ENCODE measurements at regions not wholly inside any gene's neighbourhood (a gene's known extent, or its start where the extent isn't known, plus 50 kb on each side); places are given as distances from the start of the nearest gene placed in this dataset.
"Not testable (repeated sequence)": the region's sequence is repeated elsewhere in the genome, so short reads cannot be mapped to it uniquely, and the experiment has no call there.

DNA sequence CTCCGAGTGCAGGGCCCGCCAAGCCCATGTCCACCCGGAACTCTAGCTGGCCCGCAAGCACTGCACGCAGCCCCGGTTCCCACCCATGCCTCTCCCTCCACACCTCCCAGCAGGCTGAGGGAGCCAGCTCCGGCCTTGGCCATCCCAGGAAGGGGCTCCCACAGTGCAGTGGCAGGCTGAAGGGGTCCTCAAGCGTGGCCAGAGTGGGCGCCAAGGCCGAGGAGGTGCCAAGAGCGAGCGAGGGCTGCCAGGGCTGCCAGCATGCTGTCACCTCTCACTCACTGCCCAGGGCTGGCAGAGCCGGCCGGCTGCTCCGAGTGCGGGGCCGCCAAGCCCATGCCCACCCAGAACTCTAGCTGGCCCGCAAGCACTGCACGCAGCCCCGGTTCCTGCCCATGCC lies 75.5 kb upstream of the TBC1D5 start:
- not testable (repeated sequence) for DNase-seq

DNA sequence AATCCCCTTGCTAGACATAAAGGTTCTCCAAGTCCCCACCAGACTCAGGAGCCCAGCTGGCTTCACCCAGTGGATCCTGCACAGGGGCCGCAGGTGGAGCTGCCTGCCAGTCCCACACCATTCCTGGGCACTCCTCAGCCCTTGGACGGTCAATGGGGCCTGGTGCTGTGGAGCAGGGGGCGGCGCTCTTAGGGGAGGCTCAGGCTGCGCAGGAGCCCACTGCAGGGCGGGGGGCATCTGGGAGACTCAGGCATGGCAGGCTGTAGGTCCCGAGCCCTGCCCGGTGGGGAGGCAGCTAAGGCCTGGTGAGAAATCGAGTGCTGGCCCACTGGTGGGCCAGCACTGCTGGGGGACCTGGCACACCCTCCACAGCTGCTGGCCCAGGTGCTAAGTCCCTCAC lies 75.1 kb upstream of the TBC1D5 start:
- DNase-seq, result no peak

DNA sequence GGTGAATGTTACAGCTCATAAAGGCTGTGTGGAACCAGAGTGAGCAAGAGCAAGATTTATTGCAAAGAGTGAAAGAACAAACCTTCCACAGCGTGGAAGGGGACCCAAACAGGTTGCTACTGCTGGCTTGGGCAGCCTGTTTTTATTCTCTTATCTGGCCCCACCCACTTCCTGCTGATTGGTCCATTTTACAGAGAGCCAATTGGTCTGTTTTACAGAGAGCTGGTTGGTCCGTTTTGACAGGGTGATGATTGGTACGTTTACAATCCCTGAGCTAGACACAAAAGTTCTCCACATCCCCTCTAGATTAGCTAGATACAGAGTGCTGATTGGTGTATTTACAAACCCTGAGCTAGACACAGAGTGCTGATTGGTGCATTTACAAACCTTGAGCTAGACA lies 74.4 kb upstream of the TBC1D5 start:
- DNase-seq, result not testable (repeated sequence)

DNA sequence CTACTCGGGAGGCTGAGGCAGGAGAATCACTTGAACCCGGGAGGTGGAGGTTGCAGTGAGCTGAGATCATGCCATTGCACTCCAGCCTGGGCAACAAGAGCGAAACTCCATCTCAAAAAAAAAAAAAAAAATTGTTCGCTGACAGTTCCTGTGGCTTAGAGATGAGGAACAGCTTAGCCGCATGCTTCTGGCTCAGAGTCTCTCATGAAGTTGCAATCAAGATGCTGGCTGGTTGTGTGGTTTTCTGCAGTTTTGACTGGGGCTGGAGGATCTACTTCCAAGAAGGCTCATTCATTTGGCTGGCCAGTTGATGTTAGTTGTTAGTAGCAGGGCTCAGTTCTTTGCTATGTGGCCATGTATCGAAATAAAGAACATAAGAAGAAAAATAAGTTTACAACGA lies 69.9 kb upstream of the TBC1D5 start:
- DNase-seq, result not testable (repeated sequence)

DNA sequence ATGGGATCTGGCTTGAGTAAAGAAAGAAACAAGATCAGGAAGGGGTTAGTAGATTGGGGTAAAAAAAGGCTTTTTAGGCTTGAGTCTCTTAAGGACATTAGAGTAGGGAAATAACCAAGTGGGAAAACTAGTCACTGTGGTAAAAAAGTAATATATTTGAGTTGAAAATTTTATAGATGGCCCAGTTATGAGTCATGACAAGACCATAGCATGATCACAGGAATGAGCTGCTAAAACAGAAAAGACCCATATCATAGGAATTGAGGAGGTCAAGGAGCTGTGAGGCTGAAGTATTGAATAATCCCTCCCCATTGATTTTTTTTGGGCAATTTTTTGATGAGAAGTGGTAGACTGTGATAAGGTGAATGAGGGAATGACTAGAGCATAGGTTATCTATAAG lies 69.2 kb upstream of the TBC1D5 start:
- DNase-seq, result no peak

DNA sequence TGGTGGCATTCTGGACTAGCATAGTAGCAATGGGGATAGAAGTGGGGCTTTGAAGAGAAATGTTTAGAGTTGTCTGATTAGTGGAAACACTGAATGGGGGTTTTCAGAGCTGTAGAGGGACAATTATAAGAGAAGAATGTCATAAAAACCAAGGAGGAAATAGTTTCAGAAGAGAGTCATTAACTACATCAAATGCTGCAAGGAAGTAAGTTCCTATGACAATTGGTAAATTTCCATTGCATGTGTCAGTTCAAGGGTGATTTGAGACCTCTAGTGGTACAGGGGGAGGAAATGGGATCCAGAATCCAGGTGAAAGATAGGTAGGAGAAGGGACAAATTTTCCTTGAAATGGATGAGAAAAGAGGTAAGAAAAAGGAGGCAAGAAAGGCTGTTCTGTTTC lies 68.3 kb upstream of the TBC1D5 start:
- no peak for DNase-seq

DNA sequence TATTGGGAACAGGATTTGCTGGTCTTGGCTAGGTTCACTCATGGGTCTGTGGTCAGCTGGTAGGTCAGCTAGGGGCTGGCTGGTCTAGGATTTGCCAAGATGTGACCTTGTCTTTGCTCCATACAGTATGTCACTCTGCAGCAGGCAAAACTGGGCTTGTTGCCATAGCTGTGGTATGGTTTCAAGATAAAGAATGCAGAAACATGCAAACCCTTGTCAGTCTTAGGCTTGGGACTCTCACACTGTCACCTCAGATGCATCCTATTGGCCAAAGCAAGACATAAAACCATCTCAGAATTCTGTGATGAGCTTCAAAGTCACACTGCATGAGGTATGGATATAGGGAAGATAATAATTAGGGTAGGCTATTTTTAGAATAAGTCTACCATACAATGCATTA lies 66.6 kb upstream of the TBC1D5 start:
- DNase-seq, result no peak

DNA sequence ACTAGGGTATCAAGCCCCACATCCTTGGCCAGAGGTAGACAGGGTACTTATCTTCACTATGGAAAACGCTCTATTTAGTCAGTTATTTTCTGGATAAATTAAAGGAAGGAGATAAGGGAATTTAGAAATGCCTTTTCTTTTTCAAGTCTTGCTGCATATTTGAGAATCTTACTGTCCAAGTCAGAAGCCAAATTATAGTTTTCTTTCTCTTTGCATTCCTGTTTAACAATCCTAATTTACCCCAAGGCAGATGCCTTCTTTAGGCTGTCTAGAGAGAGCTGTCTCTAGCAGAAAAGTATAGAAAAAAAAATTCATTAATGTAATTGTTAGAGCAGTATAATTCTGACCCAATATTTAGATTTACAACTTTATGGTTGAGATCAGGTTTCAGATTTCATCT lies 64.4 kb upstream of the TBC1D5 start:
- no peak for DNase-seq

DNA sequence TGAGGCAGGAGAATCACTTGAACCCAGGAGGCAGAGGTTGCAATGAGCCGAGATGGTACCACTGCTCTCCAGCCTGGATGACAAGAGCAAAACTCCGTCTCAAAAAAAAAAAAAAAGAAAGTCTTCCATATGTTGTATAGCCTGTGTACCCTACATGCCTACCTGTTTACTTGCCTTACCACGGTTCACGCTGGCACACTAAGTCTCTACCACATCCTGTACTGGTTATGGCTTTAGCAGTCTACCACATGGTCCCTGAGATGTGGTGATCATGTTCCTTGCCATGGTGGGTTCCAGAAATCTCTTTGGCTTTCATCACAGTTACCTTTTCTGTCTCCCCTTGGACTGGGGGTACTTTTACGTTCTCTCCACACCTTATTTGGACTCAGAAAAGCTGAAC lies 63.8 kb upstream of the TBC1D5 start:
- DNase-seq, result no peak

DNA sequence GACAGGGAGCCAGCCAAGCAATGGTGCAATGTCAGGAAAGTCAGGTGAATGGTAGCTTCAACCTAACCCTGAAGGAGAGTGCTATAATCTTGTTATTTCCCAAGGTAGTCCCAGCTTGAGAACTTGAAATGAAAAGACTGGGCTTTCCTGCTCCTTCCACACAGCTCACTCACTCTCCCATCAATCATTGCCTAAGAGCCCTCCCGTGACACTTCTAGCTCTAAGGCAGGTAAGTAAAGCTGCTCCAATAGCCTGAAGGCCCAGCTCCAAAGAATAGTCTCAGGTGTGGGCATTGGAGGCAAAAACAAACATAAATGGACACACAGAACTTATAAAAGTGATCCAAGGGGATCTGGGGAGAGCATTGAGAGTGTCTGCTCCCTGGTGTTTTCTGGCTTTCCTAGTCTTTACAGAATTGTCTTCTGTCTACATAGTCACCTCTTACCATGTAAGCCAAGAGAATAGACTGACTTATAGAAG lies 63.1 kb upstream of the TBC1D5 start:
- DNase-seq, result no peak

DNA sequence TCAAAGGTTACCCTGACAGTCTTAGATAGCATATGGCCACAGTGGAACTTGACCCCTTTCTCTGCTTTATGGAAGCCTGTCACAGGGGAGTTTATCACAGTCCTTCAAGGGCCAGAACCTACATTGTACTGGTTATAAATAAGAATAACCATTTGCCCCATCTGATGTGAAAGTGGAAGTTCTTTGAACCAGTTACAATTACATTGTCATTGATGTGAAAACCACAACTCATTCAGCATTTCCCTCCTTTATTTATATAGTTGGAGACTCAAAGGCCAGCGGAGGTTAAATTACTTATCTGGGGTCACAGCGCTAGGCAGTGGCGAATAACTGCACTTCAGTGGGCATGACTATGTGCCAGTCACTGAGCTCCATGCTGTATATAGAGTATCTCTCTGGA lies 60.5 kb upstream of the TBC1D5 start:
- DNase-seq, result no peak

DNA sequence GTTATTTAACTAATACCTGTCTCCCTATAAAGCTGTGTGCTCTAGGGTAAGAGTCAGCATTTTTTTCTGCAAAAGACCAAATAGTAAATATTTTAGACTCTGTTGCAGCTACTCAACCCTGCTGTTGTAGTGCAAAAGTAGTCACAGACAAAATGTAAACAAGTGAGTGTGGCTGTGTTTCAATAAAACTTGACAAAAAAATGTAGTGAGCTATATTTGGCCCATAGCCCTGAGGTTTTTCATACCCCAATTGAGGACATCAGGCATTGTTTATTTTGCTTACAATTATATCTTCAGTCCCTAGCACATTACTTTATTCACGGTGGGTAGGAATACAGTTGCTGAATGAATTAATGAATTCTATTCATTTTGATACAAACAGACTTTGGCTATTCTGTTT lies 58.7 kb upstream of the TBC1D5 start:
- DNase-seq, result no peak

DNA sequence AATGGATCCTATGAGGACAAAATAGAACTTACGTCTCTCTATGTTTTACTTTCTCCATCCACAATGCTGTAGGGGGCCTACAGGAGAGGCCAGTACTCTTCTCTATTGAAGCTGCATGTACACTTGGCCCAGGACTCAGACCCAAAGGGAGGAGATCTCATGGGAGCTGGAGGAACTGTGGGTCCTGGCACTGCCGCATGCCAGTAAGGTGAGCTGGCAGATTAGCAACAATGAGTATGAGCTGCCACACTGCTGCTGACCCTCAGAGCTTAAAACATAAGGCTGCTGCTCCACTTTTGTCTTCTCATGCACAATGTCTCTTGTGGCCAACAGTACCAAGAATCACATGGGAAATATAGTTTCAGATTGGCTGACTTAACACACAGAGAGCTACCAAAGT lies 57.8 kb upstream of the TBC1D5 start:
- DNase-seq, result no peak

DNA sequence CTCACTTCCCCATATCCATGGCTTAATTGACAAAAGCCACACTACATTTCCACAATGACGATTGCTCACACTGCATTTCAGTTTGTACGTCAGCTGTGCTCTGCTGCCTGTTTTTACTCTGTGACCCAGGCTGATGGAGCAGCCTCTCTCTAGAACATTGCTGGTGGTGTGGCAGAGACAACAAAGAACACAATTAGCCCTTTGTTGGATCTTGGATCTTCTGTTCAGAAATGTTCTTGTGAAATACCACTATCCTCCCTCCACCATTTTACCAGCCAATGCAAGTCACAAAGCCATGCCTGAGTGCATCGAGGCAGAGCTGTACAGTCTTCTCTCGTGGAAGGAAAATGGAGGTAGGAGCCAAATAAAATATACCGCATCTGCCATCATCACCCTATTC lies 56.9 kb upstream of the TBC1D5 start:
- DNase-seq, result no peak

DNA sequence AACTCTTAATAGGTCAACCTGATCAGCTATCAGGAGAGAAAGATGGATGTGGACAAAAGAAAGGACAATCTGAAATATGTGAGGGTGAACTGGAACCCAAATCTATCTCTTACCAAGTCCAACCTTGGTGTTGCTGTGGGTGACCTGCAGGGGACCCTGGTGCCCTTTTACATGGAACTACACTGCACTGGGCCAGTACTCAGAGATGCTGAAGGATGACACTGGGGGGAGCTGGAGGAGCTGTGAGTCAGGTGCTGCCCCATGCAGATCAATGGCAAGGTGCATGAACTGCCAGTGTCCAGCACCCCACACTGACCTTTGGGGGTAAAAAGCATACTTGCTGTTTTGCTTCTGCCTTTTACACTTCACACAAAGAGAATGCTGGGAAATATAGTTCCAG lies 55.6 kb upstream of the TBC1D5 start:
- no peak for DNase-seq

DNA sequence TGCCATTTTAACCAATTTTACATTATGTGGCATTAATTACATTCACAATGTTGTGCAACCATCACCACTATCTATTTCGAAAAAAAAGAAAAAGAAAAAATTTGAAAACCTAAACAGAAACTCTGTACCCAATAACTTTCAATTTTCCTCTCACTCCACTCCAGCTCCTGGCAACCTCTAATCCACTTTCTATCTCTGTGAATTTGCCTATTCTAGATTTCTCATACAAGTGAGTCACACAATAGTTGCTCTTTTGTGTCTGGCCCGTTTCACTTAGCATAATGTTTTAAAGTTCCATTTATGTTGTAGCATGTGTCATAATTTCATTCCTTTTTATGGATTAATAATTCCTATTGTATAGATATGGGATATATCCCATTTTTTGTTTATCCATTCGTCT lies 53.3 kb upstream of the TBC1D5 start:
- no peak for DNase-seq

DNA sequence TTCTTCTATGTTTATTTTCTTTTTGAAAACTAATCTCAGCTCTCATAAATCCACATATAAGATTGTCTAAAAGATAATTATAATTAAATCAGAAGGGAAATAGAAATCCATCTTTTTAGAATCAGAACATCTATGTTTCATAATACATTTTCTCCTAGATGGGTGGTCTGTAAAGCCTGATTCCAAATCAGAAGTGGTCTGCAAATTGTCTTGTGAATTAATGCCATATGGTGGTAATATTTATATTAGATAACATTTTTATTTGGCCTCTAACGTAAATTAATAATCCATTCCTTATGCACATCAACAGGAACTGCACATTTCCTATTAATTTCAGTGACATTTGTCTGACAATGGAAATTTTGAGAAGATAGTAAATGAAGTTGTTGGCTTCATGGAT lies 52.8 kb upstream of the TBC1D5 start:
- DNase-seq, result no peak

DNA sequence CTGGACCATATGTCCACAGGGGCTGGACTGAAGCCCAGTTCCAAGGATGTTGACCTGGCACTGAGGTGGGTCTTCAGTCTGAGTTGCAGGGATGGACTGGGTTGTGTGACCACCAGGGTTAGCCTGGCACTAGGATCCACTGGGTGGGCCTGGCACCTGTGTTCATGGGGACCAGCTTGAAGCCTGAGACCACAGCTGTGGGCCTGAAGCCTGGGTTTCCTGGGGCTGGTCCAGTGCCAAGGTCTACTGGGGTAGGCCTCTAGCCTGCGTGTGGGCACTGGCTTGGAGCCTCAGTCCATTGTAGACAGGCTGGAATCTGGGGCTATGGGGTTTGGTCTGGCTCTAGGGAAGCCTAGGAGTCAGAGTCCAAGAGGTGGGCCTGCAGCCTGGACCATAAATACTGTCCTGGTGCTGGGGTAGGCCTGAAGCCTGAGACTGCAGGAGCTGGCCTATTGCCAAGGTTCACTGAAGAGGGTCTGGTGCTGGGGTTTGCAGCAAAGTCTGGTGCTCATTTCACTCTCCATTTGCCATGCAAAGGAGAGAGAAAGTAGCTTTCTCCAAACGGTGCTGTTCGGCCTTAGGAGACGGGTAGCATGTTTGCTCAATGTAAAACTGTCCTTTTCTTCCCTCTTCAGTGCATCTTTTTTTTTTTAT lies 51.2 kb upstream of the TBC1D5 start:
- no peak for DNase-seq

Data from SIG-M5 (cell line).